GM19467 (cell line): ENCODE measurements at regions not wholly inside any gene's neighbourhood (a gene's known extent, or its start where the extent isn't known, plus 50 kb on each side); places are given as distances from the start of the nearest gene placed in this dataset.
"Not testable (repeated sequence)": the region's sequence is repeated elsewhere in the genome, so short reads cannot be mapped to it uniquely, and the experiment has no call there.

Experiments
- ATAC-seq: cut with Tn5 transposase; IDR thresholded peaks from one replicate; pipeline ENCODE4 v1.9.1; 2021; ENCODE audit warnings: mild to moderate bottlenecking, moderate library complexity; ENCODE audit not compliant: unreplicated experiment

DNA sequence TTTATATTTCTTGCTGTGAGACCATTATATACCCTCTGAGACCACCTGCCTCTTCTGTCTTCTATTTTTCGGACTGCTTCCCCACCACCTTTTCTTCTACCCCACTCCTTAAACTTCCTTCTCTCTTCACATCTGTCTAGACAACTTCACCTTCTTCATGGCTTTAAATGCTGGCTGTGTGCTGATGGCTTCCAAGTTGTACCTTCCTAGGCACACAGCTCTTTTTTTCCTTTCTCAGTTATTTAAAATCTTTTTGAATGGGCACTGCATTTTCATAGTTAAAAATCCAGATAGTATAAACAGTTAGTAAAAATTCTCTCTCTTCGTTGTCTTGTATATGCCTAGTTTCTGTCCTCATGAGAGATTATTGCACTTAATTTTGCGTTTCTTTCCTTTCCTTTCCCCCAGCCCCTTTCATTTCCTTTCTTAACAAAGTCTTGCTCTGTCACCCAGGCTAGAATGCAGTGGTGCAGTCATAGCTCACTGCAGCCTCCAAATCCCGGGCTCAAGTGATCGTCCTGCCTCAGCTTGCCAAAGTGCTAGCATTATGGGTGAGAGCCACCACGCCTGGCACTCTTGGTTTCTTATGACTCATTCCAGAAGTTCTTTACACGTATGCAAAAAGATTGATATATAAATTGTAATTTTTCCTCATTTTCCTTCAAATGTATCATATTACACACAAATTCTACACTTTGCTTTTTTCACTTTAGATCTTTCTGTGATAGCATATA, 114.3 kb downstream of the NPIPB5 start:
- no peak for ATAC-seq

DNA sequence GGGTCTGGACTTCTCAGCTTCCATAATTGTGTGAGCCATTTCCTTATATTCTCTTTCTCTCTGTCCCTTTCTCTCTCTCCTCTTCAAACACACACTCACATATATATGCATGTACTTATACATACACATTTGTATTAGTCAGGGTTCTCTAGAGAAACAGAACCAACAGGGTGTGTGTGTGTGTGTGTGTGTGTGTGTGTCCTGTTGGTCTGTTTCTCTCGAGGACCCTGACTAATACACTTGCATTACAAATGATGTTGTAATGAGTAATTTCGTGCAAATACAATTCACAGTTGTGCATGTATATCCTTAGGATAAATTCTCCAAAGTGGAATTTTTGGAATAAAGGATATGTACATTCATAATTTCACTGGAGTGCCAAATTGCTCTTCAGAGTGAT, 115.3 kb downstream of the NPIPB5 start:
- no peak for ATAC-seq

DNA sequence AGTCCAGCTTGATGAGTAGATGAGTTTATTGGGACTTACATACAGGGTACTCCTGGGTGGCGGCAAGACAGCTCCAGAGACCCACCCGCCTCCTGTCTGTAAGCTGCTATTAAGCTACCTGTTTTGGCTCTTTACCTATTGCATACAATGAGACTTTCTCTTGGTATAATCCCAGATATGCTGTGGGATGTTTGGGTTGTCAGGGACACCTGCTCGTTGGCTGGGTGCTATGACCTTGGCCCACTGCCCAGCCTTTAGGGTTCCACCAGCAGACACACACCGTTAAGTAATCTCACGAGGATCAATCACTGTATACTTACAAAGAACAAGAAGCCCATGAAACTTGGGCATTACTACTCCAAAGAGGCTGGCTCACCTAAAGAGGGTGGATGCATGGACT, 116.4 kb downstream of the NPIPB5 start:
- ATAC-seq, result no peak

DNA sequence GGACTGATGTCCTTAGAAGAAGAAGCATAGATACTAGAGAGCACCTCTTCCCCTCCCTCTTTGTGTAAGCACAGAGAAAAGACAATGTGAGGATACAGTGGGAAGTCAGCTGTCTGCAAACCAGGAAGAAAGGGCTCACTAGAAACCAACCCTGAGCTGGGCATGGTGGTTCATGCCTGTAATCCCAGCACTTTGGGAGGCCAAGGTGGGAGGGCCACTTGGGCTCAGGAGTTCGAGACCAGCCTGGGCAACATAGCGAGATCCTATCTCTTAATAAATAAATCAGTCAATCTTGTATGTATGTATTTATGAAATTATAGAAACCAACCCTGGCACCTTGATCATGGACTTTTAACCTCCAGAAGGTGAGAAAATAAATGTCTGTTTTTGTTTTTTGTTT, 118.3 kb downstream of the NPIPB5 start:
- ATAC-seq, result no peak

DNA sequence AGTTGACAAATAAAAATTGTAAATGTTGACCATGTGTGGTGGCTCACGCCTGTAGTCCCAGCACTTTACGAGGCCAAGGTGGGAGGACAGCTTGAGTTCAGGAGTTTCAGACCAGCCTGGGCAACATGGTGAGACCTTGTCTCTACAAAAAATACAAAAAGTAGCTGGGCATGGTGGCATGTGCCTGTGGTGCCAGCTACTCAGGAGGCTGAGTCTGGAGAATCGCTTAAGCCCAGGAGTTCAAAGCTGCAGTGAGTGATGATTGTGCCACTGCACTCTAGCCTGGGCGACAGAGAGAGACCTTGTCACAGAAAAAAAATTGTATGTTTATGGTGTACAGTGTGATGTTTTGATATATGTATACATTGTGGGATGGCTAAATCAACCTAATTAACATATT, 119.6 kb downstream of the NPIPB5 start:
- ATAC-seq, result no peak

DNA sequence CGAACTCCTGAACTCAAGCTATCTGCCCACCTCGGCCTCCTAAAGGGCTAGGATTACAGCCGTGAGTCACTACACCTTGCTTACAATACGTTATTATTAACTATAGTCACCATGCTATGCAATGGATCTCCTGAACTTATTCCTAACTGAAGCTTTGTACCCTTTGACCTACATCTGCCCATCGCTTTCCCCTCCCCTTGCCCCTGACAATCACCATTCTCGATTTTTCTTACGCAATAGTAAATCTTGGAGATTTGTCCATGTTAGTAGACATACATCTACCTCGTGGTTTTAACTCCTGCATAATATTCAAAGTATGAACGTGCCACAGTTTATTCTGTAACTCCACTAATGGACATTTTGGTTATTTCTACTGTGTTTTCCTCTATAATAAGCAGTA, 120.6 kb downstream of the NPIPB5 start:
- ATAC-seq, result no peak

DNA sequence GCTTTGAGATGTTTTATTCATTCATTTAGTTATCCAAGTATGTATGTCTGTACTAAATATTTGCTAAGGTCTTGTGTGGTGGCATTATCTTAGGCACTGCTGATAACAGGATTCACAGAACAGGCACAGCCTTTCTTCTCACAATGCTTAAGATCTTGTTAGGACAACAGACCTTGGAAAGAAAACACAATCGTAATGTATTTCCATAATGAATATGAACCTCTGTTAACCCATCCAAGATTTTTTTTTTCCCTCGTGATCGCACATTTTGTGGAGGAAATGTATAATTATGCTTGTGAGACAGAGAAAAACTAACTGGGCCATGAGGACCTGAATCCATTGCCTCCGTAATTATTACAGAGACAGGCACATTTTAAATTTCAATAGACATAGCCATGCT, 121.9 kb downstream of the NPIPB5 start:
- no peak for ATAC-seq

DNA sequence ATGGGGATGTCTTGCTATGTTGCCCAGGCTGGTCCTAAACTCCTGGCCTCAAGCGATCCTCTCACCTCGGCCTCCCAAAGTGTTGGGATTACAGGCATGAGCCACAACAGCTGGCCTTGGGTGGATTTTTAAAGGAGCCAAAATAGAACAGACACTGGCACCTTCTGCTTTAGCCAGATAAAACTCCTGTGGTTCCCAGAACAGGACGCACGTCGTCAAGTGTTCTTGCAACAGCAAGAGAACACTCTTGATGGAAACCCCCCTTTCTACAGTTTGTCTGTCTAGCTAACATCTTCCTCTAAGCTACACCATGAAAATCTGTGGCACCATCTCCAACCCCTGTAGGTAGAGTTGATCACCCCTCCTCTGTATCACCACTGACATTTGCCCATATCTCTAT, 122.6 kb downstream of the NPIPB5 start:
- no peak for ATAC-seq

DNA sequence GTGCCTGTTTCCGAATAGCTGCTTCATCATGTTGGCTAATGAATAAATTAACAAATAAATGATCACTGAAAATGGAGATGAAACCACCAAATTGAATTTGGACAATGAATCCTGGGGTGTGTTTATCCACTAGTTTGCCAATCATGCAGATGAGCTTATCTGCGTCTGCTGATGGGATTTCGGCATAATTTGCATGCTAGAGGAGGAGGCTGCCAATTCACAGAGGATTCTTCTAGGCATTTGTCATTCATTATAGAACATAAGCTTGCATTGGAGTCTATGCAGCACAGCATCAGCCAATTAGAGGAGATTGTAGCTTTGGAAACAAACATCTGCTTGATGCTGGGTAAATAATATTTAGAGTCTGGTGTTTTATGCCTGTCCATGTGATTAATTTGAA, 123.1 kb downstream of the NPIPB5 start:
- ATAC-seq, result no peak

DNA sequence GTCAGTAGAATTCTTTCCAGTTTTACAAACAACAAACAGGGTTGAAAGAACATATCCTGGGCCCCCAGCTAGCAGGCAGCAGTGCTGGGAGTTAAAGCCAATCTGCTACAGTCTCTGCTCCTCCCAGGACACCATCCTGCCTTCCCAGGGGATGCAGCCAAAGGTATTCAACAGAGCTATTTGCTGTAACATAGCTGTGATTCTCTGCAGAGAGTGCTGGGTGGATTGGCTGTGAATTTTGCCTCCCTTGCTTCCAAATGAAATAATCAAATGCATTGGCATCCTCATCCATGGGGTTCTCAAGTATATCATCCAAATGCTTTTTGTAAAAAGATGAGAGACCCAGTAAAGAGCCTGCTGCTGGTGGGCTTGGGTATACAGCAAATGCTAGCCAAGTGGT, 124.3 kb downstream of the NPIPB5 start:
- ATAC-seq, result no peak

DNA sequence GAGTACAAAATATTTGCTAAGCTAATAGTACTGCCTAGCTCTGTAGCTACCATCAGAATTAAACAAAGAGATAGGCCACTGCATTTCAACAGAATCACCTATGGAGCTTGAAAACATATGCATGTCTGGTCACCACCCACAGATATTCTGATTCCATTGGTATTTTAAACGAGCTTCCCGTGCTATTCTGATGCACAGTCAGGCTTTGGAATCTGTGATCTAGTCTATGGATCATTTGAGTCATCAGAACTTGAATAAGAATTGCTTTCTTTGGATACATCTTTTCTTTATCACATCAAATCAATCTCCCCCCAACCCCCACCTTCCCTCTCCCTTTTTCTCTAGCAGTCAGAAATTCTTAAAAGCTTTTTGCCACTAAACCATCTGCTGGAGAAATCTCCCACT, 124.7 kb downstream of the NPIPB5 start:
- ATAC-seq, result no peak

DNA sequence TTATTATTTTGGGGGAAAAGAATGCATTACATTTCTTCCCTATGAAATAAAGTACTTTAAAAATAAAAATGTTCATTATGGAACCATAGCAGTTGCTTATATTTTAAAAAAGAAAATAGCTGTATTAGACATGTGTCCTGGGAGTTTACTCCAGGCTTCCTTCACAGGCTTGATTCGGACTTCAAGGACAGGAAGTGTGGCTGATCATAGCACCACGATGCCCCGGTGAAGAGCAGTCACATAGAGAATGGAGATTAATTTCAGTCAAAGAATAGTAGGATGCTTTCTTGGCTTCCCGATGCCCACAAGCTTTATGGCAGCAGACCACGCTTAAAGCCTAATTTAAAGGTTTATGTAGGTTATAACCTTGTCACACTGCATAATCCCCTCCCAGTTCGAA, 125.1 kb downstream of the NPIPB5 start:
- ATAC-seq, result no peak

DNA sequence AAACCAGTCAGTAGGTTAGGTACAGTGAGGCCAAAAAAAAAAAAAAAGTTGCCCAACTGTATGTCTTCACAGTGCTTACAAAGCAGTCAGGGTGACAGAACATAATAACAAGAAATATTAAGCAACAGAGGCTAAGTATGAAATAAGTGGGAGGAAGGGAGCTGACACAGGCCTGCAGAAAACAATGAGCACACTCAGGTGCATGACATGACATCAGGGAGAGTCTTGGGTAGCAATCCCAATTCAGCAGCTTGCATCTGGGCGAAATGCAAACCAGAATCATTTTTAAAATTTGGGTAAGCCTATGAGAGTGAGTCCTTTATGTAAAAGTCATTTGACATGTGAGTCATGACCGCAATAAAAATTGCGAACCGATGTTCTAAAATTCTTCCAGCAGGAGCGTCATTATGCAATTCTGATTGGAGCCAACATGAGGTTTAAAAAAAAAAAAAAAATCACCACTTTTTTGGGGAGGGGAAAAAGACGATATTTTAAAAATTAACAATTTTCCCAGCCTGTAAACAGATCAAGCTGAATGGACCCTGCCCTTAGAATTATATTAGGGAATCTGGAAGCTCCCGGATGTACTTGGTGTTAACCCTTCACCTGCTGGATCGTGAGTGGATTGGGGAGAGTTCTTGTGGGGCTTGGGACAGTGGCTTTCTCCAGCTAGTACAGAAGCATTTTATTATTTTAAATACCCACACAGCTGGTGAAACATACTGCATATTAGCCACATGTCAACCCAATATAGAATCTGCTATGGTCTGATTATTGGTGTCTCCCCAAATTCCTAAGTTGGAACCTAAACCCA, 127.9 kb downstream of the NPIPB5 start:
- ATAC-seq, result no peak

DNA sequence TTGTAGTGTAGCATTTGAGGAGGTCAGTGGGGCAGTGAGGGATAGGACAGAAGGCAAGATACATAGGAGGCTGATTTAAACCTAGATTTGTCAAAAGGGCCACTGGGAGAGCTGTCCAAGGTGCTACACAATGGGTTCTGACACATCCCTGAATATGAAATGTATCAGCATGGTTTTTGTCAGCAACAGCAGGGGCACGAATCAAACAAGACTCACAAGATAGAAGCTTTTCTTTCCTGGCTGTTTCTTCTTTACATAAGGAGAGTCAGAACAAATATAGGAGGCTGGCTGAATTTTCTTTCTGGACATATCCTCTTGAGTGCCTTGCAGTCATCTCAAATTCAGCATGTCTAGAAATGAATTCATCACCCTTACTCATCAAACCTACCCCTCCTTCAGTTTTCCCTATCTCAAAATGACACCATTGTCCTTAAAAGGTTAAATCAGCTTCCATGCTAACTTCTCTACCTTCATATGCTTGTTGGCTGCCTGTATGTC, 130.5 kb downstream of the NPIPB5 start:
- ATAC-seq, result no peak

DNA sequence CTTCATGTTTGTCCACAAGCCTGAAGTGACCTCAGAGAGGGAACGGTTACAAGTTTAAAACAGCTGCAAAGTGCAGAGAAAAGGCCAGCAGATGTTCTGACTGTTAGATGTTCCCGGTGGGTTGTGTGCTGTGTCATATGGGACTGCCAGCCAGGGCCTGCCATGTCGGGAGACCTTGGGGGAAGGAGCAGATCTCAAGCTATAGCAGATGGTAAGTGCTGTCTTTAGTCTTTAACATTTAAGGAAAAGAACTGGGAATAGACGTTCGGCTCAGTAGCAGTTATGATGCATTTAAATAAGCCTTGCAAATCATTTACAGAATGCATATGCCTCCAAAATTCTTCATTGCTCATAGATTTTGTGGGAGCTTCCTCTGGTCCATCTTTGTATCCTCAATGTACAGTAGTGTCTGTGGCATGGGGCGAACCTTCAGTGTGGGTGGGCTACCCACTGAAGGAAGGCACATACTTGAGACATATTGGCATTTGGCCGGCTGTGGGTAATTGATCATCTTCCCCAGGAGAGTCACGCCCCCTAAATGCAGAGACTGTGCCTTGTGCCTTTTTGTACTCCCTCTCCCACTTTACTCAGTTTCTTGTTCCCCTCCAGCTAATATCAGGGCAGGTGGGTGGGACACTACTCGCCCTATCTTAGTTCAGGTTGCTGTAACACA, 131.9 kb downstream of the NPIPB5 start:
- ATAC-seq, result no peak

DNA sequence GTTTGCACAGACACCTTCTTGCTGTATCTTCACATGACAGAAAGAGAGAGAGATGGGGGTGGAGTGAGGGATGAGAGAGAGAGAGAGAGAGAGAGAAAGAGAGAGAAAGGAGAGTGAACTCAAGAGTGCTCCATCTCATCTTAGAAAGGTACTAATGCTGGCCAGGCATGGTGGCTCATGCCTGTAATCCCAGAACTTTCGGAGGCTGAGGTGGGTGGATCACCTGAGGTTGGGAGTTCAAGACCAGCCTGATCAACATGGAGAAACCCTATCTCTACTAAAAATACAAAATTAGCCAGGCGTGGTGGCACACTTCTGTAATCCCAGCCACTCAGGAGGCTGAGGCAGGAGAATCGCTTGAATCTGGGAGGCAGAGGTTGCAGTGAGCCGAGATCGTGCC, 132.5 kb downstream of the NPIPB5 start:
- not testable (repeated sequence) for ATAC-seq

DNA sequence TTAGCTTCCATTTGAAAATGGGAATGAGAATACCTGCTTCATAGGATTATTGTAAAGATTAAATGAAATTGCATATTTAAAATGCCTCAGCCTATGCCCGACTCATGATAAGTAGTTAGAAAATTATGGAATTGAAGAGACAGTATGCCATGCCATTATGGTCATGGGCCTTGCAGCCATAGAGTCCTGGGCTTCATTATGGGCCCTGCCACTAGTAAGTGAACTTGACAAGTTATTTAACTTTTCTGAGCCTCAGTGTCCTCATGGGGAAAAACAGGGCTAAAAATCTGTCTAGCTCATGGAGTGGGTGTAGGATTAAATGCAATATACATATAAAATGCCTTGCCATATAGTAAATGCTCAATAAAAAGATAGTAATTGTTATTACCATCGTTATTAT, 133.2 kb downstream of the NPIPB5 start:
- no peak for ATAC-seq

DNA sequence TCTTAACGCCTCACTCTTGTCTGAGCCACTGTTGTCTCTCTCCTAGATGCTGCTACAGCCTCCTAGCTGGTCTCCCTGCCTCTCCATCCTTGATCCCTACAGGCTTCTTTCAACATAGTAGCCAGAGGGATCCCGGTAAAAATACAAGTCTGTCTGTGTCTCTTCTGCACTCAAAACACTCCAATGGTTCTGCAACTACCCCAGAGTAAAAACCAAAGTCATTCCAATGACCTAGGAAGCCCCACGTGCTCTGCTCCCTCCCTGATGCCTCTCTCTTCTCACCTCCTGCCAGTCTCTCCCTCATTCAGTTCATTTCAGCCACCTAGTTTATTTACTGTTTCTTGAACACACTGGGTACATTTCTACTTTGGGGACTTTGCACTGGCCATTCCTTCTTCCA, 135.2 kb downstream of the NPIPB5 start:
- no peak for ATAC-seq

DNA sequence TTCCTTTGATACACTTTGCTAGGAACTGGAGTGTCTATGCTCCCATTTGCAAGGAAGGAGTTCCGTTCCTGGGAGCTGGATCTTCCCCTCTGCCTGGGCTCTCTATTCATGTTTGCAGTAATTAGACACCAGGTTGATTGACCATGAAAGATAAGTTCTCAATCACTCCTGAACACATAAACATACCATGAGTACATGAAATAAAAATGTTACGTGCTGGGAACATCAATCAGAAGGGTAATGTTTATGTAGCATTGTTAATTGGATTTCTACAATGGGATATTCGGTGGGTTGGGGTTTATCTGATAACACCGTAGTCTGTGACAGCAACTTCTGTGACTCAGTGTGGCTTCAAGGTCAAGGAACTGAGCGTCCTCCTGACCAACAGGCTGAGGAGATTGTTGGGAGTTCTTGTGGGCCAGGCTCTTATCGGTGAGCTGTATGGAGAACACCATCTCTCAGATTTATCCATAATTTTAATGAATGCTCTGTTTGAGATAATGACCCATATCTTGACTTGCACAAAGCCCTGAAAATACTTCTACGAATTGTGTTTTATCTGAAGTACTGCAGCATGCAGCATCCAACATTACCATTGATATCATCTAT, 136.4 kb downstream of the NPIPB5 start:
- no peak for ATAC-seq

DNA sequence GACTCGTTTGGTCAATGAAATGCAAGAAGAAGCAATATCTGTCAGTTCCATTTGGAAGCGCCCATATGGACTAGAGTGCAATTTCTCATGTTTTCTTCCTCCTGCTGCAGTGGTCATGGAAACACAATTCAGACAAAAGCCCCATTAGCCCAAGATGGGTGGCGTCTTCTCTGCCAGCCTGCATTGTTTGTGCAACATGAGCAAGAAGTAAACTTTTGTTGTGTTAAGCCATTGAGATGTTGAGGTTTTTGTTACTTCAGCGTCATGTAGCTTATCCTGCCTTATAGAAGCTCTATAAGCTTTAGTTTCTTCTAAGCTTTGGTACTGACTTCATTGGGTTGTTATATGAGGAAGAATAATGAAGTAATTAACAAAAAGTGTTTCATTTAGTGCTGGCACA, 137.4 kb downstream of the NPIPB5 start:
- ATAC-seq, result no peak

DNA sequence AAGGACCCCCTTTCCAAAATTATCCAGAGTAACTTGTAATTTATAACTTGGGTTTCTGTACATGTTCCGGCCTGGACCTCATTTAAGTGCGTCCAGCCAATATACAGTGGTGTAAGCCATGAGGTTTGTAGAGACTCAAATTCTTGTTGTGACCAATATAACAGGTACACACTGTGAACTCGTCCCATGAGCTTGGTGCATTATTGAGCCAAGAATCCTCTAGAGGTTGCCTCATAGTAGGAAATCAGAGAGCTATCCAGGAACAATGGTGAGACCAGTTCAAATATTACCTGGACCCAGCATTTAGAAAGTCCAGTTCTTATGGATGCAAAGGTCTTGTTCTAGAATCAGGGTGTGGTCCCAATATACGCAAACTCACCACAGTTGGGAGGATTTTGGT, 138.2 kb downstream of the NPIPB5 start:
- no peak for ATAC-seq
